KOPT-K1 (cell line): ENCODE measurements at regions not wholly inside any gene's neighbourhood (a gene's known extent, or its start where the extent isn't known, plus 50 kb on each side); places are given as distances from the start of the nearest gene placed in this dataset.

Experiments used
- H3K27ac ChIP-seq: fragments of 200-600 bp; sonication (generic); 2 replicates; pipeline ENCODE4 v1.5.1; 2016; ENCODE audit warnings: antibody characterized with exemption, mild to moderate bottlenecking, low read depth, low read length; ENCODE audit not compliant: poor library complexity, severe bottlenecking
- H3K36me3 ChIP-seq: fragments of 200-600 bp; sonication (generic); 2 replicates; pipeline ENCODE4 v1.5.1; 2017; ENCODE audit warnings: antibody characterized with exemption, mild to moderate bottlenecking, low read length, moderate library complexity; ENCODE audit not compliant: insufficient read depth
- H3K9me3 ChIP-seq: fragments of 200-600 bp; sonication (generic); 2 replicates; pipeline ENCODE4 v1.5.1; 2017; ENCODE audit warnings: antibody characterized with exemption, low read length, mild to moderate bottlenecking; ENCODE audit not compliant: insufficient read depth, poor library complexity, severe bottlenecking

DNA sequence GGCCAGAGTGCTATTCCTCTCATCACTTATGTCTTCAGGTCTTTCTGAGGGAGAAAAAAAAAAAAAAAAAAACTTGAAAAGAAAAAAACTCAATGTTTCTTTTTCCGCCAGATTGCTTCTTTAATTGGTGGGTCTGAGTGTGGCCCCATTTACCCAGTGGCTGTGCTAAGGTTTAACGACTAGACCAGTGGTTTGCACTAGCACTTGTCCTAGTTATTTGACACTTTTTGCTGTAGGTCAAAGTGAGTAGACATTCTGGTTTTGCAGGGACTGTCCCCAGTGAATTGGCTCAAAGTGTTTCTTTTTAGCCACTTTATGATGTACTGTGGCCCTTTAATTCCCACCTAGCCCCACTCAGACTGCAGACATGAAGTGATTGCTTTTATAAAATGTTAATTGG is 273.3 kb downstream of the PTEN start:
- no peaks in the 10 kb centered on the region for H3K9me3 ChIP-seq

DNA sequence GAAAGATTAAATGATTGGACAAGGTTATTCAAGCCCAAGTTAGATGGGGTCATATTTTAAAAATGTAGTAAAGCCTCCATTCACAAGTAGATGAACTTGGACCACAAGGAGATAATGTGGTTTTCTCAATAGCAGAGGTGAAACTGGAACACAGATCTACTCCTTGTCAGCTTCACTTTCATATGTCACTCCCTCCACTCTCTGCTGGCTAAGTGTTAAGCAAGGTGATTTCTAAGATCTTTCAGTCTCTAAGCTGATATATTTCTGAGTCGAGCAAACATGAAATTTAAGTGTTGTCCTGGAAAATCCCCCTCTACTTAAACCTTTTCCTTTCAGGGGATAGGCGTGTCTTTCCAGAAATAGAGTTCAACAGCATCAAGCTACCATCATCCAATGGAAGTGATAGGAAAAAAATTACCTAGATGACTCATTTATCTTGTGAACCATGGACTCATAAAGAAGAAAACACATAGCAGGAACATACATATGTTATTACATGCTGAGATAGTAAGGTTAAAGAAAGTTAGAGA is 275.0 kb downstream of the PTEN start:
- H3K9me3 ChIP-seq: no peaks in the 10 kb centered on the region
- no peaks in the 10 kb centered on the region for H3K36me3 ChIP-seq
- no peak overlapping the region for H3K27ac ChIP-seq

More for the DNA sequence above, 273.3 kb downstream of the PTEN start:
- Histone ChIP-seq H3K36me3 (no peaks in the 10 kb centered on the region), H3K27ac (no peak overlapping the region)

DNA sequence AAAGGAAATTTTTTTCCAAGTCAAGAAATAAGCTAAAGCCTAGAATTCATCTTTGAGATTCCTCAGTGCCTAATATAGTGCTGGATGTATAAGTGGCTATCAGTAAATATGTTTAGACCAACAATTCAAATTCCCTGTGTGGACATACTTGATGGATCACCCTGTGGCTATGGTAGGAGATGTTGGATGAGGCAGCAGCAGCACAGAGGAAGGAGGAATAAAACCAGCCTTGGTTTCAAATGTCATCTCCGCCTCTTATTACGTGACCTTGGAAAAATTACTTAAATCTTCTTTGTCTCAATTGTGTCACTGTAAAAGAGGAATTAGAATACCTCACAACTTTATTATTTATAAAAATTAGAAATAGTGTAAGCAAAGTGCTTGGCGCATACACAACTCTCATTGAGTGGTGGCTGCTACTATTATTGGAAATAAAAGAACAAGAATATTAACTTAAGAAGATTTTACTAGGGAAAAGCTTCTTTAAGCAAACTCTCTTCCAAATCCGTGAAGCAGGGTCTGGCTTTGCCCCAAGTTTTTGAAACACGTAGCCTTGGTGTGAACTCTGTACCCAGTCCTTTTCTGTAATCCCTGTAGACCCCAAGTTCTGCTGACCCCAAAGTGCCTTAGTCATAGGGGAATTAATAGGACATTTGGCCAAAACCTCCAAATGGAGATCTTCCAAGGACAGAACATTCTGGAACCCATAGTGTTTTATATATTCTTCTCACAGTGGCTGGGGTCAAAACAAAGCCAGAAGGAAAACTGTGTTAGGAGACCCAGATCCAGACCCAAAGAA is 283.8 kb downstream of the PTEN start:
- Histone ChIP-seq H3K27ac (no peak overlapping the region), H3K9me3 (peaks cover 5% of the 10 kb centered on the region), H3K36me3 (no peaks in the 10 kb centered on the region)

DNA sequence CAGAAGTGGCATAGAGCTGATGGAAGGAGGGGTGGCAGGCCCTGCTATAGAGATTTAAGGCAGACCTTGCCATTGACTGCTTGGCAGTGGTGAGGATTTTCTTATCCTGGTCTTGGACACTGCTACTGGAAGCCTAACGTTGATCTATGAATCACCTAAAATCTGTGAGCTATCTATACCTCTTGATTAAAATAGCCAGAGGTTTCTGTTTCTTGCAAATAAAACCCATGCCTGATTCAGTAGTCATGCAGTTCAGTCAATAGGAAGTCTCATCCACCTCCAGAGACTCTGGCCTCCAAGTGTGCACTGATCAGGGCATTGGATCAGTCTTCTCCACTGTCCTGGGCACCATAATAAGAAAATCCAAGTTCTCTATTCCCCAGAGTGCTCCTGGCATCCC is 286.5 kb downstream of the PTEN start:
- Histone ChIP-seq H3K36me3 (no peaks in the 10 kb centered on the region), H3K27ac (no peak overlapping the region), H3K9me3 (peaks cover 6% of the 10 kb centered on the region)

DNA sequence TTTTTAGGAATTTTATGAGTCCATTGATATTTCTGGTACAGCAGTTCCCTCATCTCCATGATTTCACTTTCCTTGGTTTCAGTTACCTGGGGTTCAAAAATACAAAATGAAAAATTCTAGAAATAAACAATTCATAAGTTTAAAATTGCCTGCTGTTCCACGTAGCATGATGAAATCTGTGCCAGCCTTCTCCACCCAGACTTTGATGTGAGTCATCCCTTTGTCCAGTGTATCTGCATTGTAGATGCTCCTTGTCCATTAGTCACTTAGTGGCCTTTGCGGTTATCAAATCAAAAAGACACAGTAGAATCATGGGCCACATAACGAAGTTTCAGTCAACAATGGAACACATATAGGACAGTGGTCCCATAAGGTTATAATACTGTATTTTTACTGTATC is 286.9 kb downstream of the PTEN start:
- H3K27ac ChIP-seq: no peak overlapping the region
- no peaks in the 10 kb centered on the region for H3K36me3 ChIP-seq
- H3K9me3 ChIP-seq: peaks cover 6% of the 10 kb centered on the region

DNA sequence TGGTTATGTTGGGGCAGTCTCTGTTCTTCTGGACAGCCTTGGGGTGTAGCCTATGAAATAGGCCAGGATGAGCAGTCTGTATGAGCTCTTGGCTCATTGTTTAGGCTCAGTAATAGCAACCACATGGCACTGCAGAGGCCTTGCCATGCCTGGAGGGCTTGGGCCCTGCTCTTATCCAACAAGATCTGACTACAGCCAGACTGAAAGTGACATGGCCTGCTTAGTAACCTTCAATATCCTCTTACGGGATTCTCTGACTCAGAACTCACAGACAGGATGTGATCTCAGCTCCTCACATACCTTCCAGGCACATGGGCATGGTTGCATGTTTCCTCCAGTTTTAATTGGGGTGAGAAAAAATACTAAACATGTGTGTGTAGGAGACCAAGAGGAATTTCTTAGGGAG is 289.3 kb downstream of the PTEN start:
- Histone ChIP-seq H3K36me3 (no peaks in the 10 kb centered on the region), H3K27ac (no peak overlapping the region), H3K9me3 (peaks cover 6% of the 10 kb centered on the region)

DNA sequence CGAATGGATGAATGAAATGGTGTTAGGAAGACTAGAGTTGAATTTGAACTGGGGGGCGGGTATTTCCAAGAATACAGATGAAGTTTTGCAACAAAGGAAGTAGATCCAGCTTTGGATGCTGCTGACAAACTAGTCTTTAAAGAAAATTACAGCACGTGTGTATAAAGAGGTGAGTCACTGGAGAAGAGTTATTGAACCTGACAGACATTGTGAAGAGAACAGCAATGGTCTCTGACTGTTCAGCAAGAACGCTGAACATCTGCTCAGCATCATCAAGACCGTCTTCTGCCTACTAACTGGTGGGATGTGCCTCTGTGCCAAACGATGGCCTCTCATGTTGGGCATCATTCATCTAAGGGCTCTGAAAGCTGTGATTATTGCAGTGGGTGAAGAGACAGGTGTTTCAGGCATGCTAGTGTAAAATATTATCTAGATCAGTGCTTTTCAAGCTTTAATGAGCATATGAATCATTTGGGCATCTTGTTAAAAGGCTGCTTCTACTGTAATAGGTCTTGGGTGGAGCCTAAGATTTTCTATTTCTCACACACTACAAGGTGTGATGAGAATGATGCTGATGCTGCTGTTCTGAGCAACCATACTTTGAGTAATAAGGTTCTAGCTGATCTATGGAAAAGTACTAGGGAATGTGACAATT is 291.3 kb downstream of the PTEN start:
- Histone ChIP-seq H3K27ac (no peak overlapping the region), H3K9me3 (peaks cover 6% of the 10 kb centered on the region), H3K36me3 (no peaks in the 10 kb centered on the region)

DNA sequence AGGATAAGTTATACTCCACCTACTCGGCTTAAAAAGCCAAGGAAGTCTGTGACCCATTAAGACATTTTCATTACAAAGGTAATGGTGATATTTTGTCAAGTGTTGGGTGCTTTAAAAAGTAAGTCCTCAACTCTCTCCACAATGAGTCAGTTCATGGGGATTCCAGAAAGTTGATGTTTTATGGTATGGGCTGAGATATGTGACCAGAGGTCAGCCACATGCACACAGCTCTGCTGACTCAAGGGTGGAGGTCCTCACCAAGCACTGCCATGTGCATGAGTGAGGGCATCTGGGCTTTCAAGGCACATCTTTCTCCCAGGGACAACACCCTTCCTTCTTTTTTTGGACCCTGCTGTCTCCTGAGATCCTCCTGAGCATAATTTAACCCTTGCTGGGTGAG is 292.9 kb downstream of the PTEN start:
- peaks cover 6% of the 10 kb centered on the region for H3K9me3 ChIP-seq
- H3K36me3 ChIP-seq: no peaks in the 10 kb centered on the region
- no peak overlapping the region for H3K27ac ChIP-seq

DNA sequence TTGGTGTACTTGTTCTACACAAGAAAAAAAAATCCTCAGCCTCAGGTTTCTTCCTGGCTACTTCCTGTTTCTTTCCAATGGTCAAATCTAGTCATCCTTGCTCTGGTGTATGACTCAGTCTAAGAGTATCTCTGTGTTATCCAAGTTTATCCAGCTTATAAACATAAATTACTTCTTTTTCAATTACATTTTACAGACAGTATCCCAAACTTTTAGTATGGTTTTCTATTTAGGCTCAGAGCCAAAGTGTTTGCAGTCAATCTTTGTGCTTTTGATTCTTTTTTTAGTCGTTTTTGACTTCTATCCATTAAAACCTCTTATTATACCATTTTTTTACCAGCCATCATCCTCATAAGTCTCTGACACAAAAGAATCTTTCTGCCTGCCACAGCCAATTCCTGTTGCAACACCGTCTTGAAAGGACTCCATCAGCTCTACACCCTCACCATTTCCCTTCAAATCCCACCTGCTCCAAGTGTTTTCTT is 294.6 kb downstream of the PTEN start:
- Histone ChIP-seq H3K9me3 (peaks cover 9% of the 10 kb centered on the region), H3K27ac (no peak overlapping the region), H3K36me3 (no peaks in the 10 kb centered on the region)

DNA sequence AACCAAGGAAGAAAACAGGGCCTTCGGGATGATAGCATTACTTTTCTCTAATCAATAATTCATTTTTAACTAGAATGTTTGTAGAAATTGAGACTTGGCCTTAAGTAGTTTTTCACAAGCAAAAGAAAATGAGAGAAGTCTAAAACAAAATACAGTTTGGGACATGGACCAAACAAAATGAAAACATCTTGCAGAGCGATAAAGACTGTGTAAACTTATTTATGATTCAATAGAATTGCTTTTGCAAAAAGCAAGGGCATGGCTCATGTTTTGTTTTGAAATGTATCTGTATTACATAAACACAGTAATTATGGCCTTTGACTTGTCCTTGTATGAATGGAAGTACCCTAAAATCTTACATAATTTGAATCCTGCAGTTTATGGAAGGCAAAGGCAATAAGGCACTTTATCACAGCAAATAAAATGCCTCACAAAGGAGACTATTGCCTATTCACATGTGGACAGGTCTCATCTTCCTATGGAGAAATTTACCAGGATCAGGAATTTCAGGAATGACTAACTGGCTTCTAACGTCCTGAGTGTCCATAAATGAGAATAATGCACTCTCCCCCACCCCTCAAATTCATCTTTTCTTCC is 295.2 kb downstream of the PTEN start:
- Histone ChIP-seq H3K27ac (no peak overlapping the region), H3K36me3 (no peaks in the 10 kb centered on the region), H3K9me3 (peaks cover 9% of the 10 kb centered on the region)

DNA sequence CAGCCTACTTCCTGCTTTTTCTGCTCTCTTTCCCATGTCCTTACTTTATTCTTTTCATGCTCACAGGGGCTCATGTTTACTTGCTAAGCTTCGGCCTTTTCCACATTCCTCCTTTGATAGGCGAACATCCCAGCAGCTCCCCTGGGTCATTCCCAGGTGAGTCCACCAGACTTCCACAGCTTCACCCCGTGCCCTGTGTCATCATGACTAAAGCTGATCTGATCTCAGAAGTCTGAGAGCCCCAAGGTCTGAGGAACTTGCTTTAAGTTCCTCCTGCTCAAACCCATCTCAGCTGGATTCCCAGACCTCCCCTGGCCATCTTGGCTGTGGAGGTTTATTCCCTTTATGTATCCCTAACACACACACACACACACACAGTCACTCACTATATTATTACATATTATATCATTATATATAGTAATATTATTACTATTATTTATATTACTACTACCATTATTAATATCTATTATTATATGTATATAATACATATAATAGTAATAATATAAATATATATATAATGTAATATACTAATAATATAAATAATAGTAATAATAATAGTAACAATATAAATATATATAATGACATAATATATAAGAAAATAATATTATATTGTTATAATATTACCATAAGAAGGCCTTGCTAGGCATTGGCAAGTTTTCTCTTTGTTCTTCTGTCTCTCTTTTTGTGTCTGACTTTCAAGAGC is 295.9 kb downstream of the PTEN start:
- Histone ChIP-seq H3K36me3 (no peaks in the 10 kb centered on the region), H3K9me3 (peaks cover 9% of the 10 kb centered on the region), H3K27ac (no peak overlapping the region)

DNA sequence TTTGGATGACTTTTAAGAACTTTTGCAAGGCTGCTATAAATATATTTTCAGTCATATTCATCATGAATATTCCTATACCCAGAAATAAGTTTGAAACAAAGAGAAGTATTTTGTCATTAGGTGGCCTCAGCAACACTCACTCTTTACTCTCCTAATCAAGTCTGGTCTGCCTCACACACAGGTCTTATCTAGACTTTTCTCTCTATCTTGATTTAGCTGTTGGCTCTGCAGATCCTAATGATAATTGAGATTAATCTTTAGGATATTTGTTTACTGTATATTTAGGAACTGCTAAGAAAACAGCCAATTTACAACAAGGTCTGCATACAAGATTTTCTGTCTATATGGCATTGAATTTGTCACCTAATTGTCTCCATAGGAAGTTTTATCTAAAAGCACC is 297.6 kb downstream of the PTEN start:
- Histone ChIP-seq H3K36me3 (no peaks in the 10 kb centered on the region), H3K27ac (no peak overlapping the region), H3K9me3 (peaks cover 9% of the 10 kb centered on the region)

DNA sequence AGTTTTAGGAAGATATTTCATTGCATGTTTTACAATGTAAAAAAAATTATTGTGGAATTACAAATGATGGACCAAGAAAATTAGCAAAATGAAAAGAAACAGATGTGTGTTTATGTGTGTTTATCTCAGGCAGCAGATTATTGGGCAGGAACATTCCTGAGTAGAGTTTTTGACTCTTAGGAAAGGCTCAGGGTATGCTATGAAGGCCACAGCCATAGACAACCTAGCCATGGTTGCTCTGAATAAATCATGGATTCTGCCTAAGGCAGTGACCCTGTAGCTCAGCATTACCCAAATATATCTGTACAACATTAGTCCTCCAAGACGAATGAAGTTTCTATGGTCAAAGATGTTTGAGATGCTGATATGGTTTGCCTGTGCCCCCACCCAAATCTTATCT is 298.3 kb downstream of the PTEN start:
- Histone ChIP-seq H3K36me3 (no peaks in the 10 kb centered on the region), H3K27ac (no peak overlapping the region), H3K9me3 (peaks cover 9% of the 10 kb centered on the region)

DNA sequence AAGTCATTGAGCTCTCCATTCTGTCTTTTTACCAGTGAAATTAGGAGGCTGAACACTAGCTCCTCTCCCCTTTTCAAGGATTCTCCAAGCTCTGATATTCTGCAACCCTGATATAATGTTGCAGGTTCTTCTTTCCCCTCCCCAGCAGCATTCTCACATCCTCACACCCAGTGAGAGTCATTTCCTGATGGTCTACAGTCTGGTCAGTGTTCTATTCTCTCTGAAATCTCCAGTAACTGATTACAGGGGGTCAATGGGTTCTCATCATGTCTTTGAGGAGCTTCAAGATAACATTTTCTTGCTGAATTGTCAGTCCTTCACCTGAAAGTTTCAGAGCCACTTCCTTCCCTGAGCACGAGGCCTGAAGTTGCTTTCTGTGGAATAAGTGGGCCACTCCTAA is 299.4 kb downstream of the PTEN start:
- H3K9me3 ChIP-seq: peaks cover 9% of the 10 kb centered on the region
- no peak overlapping the region for H3K27ac ChIP-seq
- no peaks in the 10 kb centered on the region for H3K36me3 ChIP-seq

DNA sequence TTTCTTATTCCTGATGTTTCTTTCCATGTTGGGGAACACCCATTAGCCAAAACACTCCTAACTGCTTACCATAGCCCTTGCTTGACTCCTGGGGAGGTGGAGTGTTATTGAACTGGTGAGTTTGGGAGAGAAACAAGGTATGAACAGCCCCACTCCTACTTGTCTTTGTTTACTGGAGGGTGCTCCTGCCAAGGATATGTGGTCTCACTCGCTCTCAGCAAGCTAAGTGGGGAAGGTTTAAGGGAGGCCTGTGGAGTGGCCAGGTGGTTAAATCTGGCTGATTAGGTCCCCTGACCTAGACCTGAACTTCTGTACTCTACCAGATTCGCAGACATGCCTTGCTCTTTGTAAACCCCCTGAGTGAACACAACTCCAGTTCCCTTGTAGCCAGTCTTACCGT is 300.1 kb downstream of the PTEN start:
- no peaks in the 10 kb centered on the region for H3K36me3 ChIP-seq
- H3K27ac ChIP-seq: no peak overlapping the region
- H3K9me3 ChIP-seq: peaks cover 15% of the 10 kb centered on the region
